GM19351 (cell line): ENCODE measurements at regions not wholly inside any gene's neighbourhood (a gene's known extent, or its start where the extent isn't known, plus 50 kb on each side); places are given as distances from the start of the nearest gene placed in this dataset.
"Not testable (repeated sequence)": the region's sequence is repeated elsewhere in the genome, so short reads cannot be mapped to it uniquely, and the experiment has no call there.

ENCODE experiments used
- ATAC-seq: cut with Tn5 transposase; IDR thresholded peaks from one replicate; pipeline ENCODE4 v1.9.1; 2021; ENCODE audit warnings: mild to moderate bottlenecking, moderate library complexity; ENCODE audit not compliant: unreplicated experiment

DNA sequence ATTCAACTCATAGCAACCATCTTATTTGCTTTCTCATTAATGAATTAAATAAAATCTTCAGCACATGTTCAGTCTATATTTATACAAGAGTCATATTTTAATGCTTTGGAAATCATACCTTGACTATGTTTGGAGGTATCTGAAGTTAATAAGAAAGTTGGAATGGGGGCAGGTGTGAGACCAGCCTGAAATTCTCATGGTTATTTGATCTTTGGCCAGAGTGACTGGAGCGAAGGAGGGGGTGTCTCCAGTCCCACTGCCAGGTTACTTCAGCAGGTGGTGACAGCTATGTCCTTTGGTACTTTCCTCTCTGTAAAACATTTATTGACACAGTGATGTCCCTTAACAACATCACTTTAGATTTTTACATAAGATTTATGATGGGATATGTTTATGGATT is 318.1 kb upstream of the SGCD start:
- ATAC-seq = no peak

GRCh38 chr5:156009583-156009982 is 317.4 kb upstream of the SGCD start:
- no peak for ATAC-seq

GRCh38 chr5:156015137-156015536 is 311.8 kb upstream of the SGCD start:
- ATAC-seq = no peak

DNA sequence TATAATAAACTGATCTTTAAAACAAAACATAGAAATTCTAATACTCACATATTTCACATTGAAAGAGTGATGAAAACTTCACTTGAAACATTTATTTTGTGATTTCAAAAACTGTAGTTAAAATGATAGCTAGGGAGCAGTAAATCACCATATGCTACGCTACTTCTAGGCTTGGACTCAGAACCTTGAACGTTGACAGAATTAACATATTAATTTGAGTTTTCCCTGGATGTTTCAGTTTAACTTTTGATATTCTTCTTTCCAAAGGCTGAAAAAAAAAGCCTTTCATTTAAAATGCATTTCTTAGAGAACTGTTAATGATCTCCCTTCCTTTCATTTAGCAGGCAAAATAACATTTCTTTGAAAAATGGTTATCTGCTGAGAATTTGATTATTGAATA is 307.8 kb upstream of the SGCD start:
- ATAC-seq = no peak

DNA sequence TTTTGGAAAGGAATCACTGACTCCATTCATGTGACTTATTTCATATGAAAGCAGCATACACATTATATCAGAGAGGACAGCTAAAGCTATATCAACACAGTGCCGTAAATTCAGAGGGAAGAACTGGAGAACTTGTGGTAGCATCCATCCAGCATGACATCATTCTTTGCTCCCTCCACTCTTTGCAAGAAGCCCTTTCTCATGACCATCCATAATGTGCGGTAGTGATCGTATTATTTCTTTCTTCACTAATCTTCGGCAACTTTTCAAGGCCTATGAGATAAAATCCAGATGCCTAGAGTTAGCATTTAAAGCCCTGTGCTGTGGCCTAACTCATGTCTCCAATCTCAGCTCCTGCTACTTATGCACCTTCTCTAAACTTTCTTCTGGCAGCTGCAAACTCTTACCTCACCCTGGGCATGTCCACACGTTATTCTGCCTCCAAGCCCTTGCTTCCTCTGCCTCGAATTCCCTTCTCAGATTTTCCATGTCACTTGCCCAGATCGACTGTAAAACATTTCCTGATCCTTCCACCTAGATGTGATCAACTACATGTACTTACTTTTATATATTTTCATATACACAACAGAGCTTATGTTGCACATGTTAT is 307.3 kb upstream of the SGCD start:
- ATAC-seq = no peak

- ATAC-seq = no peak
Observed at GRCh38 chr5:156020647-156021046, 306.3 kb upstream of the SGCD start.

DNA sequence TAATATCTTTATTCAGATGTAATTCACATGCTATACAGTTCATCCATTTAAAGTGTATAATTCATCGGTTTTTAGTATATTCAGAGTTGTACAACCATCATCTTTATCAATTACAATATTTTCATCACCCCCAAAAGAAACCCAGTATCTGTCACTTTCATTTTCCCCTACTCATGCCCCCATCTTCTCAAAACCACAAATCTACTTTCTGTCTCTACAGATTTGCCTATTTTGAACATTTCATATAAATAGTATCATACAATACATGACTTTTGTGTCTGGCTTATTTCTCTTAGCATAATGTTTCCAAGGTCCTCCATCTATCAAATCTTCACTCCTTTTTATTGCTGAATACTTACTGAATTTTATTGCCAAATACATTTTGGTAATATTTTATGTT is 305.1 kb upstream of the SGCD start:
- peak; percentile 67 for ATAC-seq

- no peak for ATAC-seq
Observed at GRCh38 chr5:156025656-156026055, 301.3 kb upstream of the SGCD start.

GRCh38 chr5:156031181-156031580 is 295.8 kb upstream of the SGCD start:
- ATAC-seq = no peak

DNA sequence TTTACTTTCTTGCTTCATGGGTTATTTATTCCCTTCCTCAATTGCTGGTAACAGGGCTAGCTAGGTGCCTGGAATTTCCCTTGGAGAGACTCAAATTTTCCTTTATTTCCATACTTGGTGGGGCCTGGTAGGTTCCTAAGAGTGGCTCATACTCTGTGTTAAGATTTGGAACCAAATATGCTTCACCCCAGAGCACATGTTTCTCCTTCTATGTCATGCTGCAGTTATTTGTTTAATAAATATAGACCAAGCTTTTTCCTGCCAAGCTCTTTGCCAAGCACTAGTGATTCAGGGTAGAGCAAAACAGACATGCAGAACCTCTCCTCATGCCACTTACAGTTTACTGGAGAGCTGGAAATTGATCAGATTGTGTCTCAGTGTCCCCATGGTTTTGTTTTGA is 290.3 kb upstream of the SGCD start:
- ATAC-seq = no peak

DNA sequence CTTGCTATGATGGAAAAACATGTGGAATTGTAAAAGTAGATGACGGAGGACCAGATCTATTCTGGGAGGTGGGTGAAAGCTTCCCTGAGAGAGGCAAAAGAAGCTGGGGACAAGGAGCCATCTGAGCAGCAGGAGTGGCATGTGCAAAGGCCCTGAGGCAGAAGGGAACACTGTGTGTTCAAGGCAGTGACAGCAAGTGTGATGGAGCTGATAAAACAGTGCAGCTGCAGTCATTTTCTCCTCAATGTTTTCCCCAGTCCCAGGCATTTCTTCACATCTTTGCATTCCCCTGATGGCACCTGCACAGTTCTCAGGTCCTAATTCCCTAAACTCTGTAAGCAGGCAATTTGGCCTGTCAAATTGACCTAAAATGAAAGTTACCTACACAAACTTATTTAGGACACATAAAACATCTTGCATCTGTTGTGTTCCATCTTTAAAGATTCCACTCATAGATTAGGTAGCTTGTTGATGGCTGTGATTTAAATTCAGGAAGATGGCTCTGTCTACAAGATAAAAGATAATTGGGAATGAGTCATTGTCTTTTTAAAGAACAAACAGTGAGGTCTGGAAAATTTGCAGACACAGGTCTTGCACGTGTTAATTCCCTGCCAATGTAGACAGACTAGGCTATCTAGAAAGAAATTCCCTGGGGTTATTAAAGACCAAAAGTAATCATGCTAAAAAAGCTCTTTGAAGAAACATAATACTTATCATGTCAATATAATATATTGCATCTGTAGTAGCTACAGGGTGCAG is 289.6 kb upstream of the SGCD start:
- ATAC-seq = no peak

- ATAC-seq = no peak
Observed at GRCh38 chr5:156042726-156043125, 284.2 kb upstream of the SGCD start.

GRCh38 chr5:156043351-156043750 is 283.6 kb upstream of the SGCD start:
- ATAC-seq = no peak

DNA sequence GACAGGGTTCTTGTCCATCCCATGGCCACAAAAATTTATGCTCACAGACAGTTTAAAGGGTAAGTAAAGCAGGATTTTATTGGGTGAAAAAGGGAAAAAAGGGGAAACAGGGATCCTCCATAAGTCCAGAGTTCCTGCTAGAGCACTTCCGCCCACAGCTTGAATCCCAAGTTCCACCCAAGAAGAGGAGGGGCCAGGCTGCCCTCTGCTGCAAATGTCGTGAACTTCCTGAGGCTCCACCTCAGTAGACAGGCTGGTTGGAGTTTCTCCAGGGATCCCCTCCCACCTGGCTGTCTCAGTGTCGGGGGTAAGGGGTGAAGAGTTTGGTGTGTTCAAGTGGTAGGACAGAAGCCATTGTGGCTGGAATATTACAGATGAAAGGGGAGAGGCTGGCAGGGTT is 275.0 kb upstream of the SGCD start:
- ATAC-seq = no peak

DNA sequence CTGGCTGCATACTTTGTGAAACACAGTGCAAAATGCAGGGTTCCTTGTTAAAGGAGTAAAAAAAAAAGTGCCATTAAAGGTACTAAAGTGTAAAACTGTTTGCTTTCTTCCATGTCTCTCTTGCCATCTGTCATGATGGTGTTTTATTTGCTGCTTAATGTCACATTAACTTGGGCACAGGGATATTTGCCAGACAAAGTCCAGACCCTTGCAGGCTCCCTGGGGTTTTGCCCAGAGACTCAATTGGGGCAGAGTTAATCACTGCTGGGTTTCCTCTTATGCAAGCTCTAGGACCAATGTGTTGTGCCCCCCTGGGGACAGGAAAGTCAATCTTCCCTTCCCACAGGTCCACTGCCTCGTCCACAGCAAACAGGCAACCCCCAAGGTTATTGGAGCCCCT is 274.3 kb upstream of the SGCD start:
- ATAC-seq = no peak

DNA sequence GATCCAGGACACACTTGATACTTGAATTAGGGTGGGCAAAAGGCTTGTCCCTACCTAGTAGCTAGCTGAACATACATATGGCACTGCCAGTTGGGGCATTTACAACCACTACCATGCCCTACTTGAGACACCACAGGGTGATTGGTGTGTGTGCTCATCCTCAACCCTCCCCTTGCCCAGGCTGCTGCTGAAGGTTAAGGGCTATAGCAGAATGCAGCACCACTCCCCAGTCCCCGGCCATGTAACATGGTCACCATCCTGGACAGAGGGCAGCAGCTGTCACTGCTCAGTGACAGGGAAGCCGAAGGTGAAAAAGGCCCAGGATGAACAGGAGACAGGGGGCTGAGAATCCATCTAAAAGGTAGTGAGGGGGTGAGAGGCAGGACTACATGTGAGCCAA is 273.9 kb upstream of the SGCD start:
- ATAC-seq = no peak

DNA sequence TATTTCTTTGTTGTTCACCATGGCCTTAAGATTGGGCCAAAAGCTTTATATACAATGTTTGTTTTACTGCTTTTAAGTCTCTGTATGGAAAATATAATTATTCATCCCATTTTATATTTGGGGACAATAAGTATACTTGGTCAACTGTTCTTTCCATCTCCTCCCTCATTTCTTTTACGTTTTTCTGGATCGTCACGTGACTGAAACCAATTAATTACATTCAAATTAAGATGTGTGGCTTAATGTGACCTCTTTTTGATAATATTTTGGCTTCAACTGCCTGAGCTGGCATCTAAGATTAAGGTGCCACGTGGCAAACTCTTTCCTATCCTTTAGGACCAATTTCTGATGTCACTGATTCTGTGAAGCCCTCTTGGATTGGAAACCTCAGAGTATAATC is 250.1 kb upstream of the SGCD start:
- no peak for ATAC-seq

DNA sequence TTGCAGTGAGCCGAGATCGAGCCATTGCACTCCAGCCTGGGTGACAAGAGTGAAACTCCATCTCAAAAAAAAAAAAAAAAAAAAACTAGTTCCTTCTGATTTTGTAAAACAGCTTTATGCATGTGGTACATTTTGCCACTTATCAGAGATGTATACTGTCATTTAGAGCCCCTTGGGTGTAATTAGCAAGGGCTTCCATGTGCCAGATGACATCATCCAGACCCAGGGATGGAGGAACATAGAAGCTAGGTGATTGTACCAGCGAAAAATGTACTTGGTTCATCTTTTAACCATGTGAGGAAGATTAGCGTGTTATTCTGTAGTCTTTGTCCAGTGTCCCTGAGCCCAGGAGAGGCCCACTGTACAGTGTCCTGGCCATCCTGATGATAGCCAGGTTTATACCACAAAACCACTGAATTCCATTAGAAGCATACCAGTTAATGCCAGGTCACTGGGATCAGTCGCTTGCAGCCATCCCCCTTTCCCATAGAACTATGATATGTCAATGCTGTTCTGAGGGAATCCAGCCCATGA is 239.3 kb upstream of the SGCD start:
- ATAC-seq = no peak

GRCh38 chr5:156089955-156090940 is 236.7 kb upstream of the SGCD start:
- not testable (repeated sequence) for ATAC-seq

DNA sequence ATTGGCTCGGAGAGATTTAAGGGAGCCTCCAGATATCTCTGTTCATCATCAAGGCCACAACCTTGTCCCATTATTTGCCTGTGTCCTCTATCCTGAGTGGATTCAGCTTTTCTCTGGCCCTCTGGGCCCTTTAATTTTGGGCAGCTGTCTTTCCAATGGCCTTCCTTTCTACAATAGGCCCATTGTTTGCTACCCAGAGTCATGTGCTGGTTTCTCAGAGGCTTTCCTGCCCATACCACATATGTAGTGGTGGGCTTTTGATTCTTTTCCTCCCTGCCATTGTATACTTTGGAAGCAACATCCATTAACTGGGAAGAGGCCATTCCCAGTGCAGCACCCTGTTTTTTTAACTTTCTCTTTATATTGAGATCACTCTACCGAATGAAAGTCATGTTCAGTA is 233.9 kb upstream of the SGCD start:
- no peak for ATAC-seq

- no peak for ATAC-seq
Observed at GRCh38 chr5:156094001-156094400, 233.0 kb upstream of the SGCD start.
